H1 (cell line): ENCODE measurements at regions not wholly inside any gene's neighbourhood (a gene's known extent, or its start where the extent isn't known, plus 50 kb on each side); places are given as distances from the start of the nearest gene placed in this dataset.

Experiments used
- CTCF ChIA-PET: fragments of 300-600 bp; sonication (Branson Sonifier 250); formaldehyde crosslinking; loops from one replicate; lab custom pipeline; 2021; ENCODE audit not compliant: partially characterized antibody; lab: Charles Lee
- POLR2A ChIA-PET: fragments of 300-600 bp; sonication (Branson Sonifier 250); formaldehyde crosslinking; loops from one replicate; lab custom pipeline; 2021; ENCODE audit warnings: inconsistent platforms; ENCODE audit not compliant: partially characterized antibody; lab: Charles Lee
- DNase-seq, 2 experiments: peaks; one replicate each; pipeline versions ENCODE4 v3.0.0 to v3.0.0-alpha.2; 2010 to 2022; ENCODE audit warnings: low spot score in 2 of 2, low read depth in 1 of 2, mixed read lengths in 1 of 2
- FAIRE-seq: peaks from 2 replicates; lab custom pipeline; 2011; peaks lifted over from hg19 to GRCh38; lab: Jason Lieb, UNC
- H2AFZ ChIP-seq: 2 replicates; pipeline ENCODE4 v1.8.1; 2012; ENCODE audit warnings: low read length, inconsistent platforms
- H2AK5ac ChIP-seq: 2 replicates; pipeline ENCODE4 v1.6.1; 2013; ENCODE audit warnings: low read depth, low read length
- H2BK120ac ChIP-seq: replicated peaks from 2 replicates; pipeline ENCODE3; 2013; ENCODE audit warnings: low read depth, low read length, inconsistent platforms
- H2BK12ac ChIP-seq: 2 replicates; pipeline ENCODE4 v1.6.1; 2013; ENCODE audit warnings: low read depth, low read length
- H2BK15ac ChIP-seq: 2 replicates; pipeline ENCODE4 v1.6.1; 2013; ENCODE audit warnings: low read length
- H2BK20ac ChIP-seq: 2 replicates; pipeline ENCODE4 v1.6.1; 2013; ENCODE audit warnings: low read length
- H2BK5ac ChIP-seq: 2 replicates; pipeline ENCODE4 v1.6.1; 2013; ENCODE audit warnings: low read depth, low read length
- H3K14ac ChIP-seq: 2 replicates; pipeline ENCODE4 v1.6.1; 2013; ENCODE audit warnings: inconsistent platforms; ENCODE audit not compliant: insufficient read length
- H3K18ac ChIP-seq: 2 replicates; pipeline ENCODE4 v1.6.1; 2013; ENCODE audit warnings: low read length; ENCODE audit errors: extremely low read depth
- H3K23ac ChIP-seq: 2 replicates; pipeline ENCODE4 v1.6.1; 2013; ENCODE audit warnings: inconsistent platforms; ENCODE audit not compliant: insufficient read length
- H3K23me2 ChIP-seq: 2 replicates; pipeline ENCODE4 v1.6.1; 2013; ENCODE audit warnings: low read depth, low read length
- H3K27ac ChIP-seq: 2 replicates; pipeline ENCODE4 v1.6.1; 2011; ENCODE audit warnings: low read depth, low read length, inconsistent platforms
- H3K27me3 ChIP-seq, 4 experiments: replicated peaks in 1 of 4; 1 replicate in 1 of 4; 2 replicates in 3 of 4; pipeline versions ENCODE4 v1.6.1 to v1.8.1; 2011 to 2013; ENCODE audit warnings: low read length in 3 of 4, mild to moderate bottlenecking in 3 of 4, inconsistent platforms in 2 of 4, mixed read lengths in 2 of 4, moderate library complexity in 1 of 4; ENCODE audit not compliant: control insufficient read depth in 3 of 4, insufficient read depth in 3 of 4; ENCODE audit errors: extremely low read depth in 1 of 4
- H3K36me3 ChIP-seq, 4 experiments: 2 replicates each; pipeline versions ENCODE4 v1.6.1 to v1.8.1; 2011 to 2013; ENCODE audit warnings: mild to moderate bottlenecking in 4 of 4, low read length in 3 of 4, moderate library complexity in 2 of 4, control low read depth in 1 of 4, inconsistent platforms in 1 of 4; ENCODE audit not compliant: insufficient read depth in 4 of 4, control insufficient read depth in 2 of 4
- H3K4ac ChIP-seq: replicated peaks from 2 replicates; pipeline ENCODE3; 2013; ENCODE audit warnings: low read length, low read depth, mixed read lengths, inconsistent platforms; ENCODE audit not compliant: insufficient read length
- H3K4me1 ChIP-seq, 4 experiments: replicated peaks in 1 of 4; 1 replicate in 1 of 4; 2 replicates in 3 of 4; pipeline versions ENCODE4 v1.6.1 to v1.8.1; 2011 to 2013; ENCODE audit warnings: low read length in 3 of 4, inconsistent platforms in 2 of 4, mixed read lengths in 1 of 4; ENCODE audit not compliant: insufficient read depth in 4 of 4, control insufficient read depth in 3 of 4
- H3K4me2 ChIP-seq, 2 experiments: 2 replicates each; pipeline versions ENCODE4 v1.6.1 to v1.8.1; 2011 to 2013; ENCODE audit warnings: low read depth in 2 of 2, low read length in 2 of 2, control low read depth in 1 of 2, inconsistent platforms in 1 of 2, mild to moderate bottlenecking in 1 of 2; ENCODE audit not compliant: insufficient read depth in 1 of 2
- H3K4me3 ChIP-seq, 4 experiments: fragments of 200-600, 300-600 bp in 1 of 4; sonication (generic), shearing (Covaris generic), sonication (Bioruptor Twin) in 1 of 4; 2 replicates each; pipeline versions ENCODE4 v1.5.1 to v1.8.1; 2011 to 2016; ENCODE audit warnings: low read length in 4 of 4, low read depth in 3 of 4, control low read depth in 2 of 4, inconsistent platforms in 2 of 4, mild to moderate bottlenecking in 2 of 4, mixed read lengths in 1 of 4, moderate library complexity in 1 of 4; ENCODE audit not compliant: insufficient read depth in 2 of 4; ENCODE audit errors: extremely low read depth in 1 of 4
- H3K56ac ChIP-seq: replicated peaks from 2 replicates; pipeline ENCODE3; 2013; ENCODE audit warnings: low read depth, mild to moderate bottlenecking, mixed read lengths, low read length, inconsistent platforms; ENCODE audit not compliant: insufficient read length
- H3K79me1 ChIP-seq: 2 replicates; pipeline ENCODE4 v1.6.1; 2013; ENCODE audit warnings: low read depth, low read length, control low read depth
- H3K79me2 ChIP-seq, 2 experiments: 2 replicates each; pipeline versions ENCODE4 v1.6.1 to v1.8.1; 2012 to 2013; ENCODE audit warnings: low read length in 2 of 2, mild to moderate bottlenecking in 2 of 2, inconsistent platforms in 1 of 2; ENCODE audit not compliant: insufficient read depth in 2 of 2, control insufficient read depth in 1 of 2
- H3K9ac ChIP-seq, 4 experiments: replicated peaks in 1 of 4; 1 replicate in 1 of 4; 2 replicates in 3 of 4; pipeline versions ENCODE4 v1.6.1 to v1.8.1; 2011 to 2013; ENCODE audit warnings: low read depth in 3 of 4, low read length in 3 of 4, control low read depth in 2 of 4, mild to moderate bottlenecking in 2 of 4, moderate library complexity in 2 of 4, inconsistent platforms in 1 of 4; ENCODE audit errors: extremely low read depth in 1 of 4
- H3K9me3 ChIP-seq, 2 experiments: 2 replicates each; pipeline versions ENCODE4 v1.6.1 to v1.8.1; 2012 to 2013; ENCODE audit warnings: mild to moderate bottlenecking in 2 of 2, moderate library complexity in 2 of 2, control low read depth in 1 of 2, inconsistent platforms in 1 of 2, low read depth in 1 of 2, low read length in 1 of 2, mixed read lengths in 1 of 2; ENCODE audit not compliant: insufficient read depth in 2 of 2
- H4K20me1 ChIP-seq, 2 experiments: replicated peaks in 1 of 2; 2 replicates each; pipeline versions ENCODE3 to v1.8.1; 2011 to 2013; ENCODE audit warnings: inconsistent platforms in 2 of 2, low read length in 2 of 2, mild to moderate bottlenecking in 1 of 2; ENCODE audit not compliant: insufficient read depth in 2 of 2, control insufficient read depth in 1 of 2
- H4K5ac ChIP-seq: 2 replicates; pipeline ENCODE4 v1.6.1; 2013; ENCODE audit warnings: low read length, low read depth, mixed read lengths, inconsistent platforms; ENCODE audit not compliant: insufficient read length
- H4K8ac ChIP-seq: 2 replicates; pipeline ENCODE4 v1.8.0; 2013; ENCODE audit warnings: mild to moderate bottlenecking, moderate library complexity, low read length, inconsistent platforms; ENCODE audit not compliant: insufficient read depth; ENCODE audit errors: extremely low read depth
- H4K91ac ChIP-seq: replicated peaks from 2 replicates; pipeline ENCODE3; 2013; ENCODE audit warnings: low read length, mixed read lengths, inconsistent platforms; ENCODE audit not compliant: insufficient read length
- BACH1 ChIP-seq: IDR thresholded peaks from 2 replicates; pipeline ENCODE4 v1.6.1; 2012; ENCODE audit warnings: low read length, improper control_type of control experiment
- BCL11A ChIP-seq, 2 experiments: IDR thresholded peaks; one replicate each; pipeline ENCODE4 v1.6.1; 2011; ENCODE audit warnings: low read depth in 2 of 2, low read length in 2 of 2, mild to moderate bottlenecking in 2 of 2
- CBX5 ChIP-seq: fragments of 300-800, 300-1000 bp; sonication (generic); IDR thresholded peaks from 2 replicates; pipeline ENCODE4 v1.7.1; 2016; ENCODE audit warnings: antibody characterized with exemption, low read length, low read depth
- CREB1 ChIP-seq: IDR thresholded peaks from 2 replicates; pipeline ENCODE4 v1.6.1; 2012; ENCODE audit warnings: inconsistent platforms
- MAX ChIP-seq: IDR thresholded peaks from 2 replicates; pipeline ENCODE4 v1.6.1; 2012; ENCODE audit warnings: inconsistent platforms
- SIN3A ChIP-seq, 2 experiments: IDR thresholded peaks in 1 of 2; conservative IDR thresholded peaks in 1 of 2; 2 replicates each; pipeline ENCODE4 v1.6.1; 2011 to 2012; ENCODE audit warnings: low read length in 2 of 2, improper control_type of control experiment in 1 of 2, low read depth in 1 of 2, mild to moderate bottlenecking in 1 of 2
- SP4 ChIP-seq: IDR thresholded peaks from 2 replicates; pipeline ENCODE4 v1.6.1; 2012; ENCODE audit warnings: low read length, inconsistent platforms
- SRF ChIP-seq: IDR thresholded peaks from 2 replicates; pipeline ENCODE4 v1.6.1; 2011; ENCODE audit warnings: mild to moderate bottlenecking, low read depth, low read length, moderate library complexity
- TCF12 ChIP-seq: IDR thresholded peaks from 2 replicates; pipeline ENCODE4 v1.6.1; 2011; ENCODE audit warnings: low read depth, mild to moderate bottlenecking, low read length
- WGBS, 2 experiments: shearing (Covaris generic) in 1 of 2; methylation state at CpG; one replicate each; pipeline versions ENCODE4 v1.1.6 to v1.1.7; 2013 to 2015; ENCODE audit warnings: low lambda C conversion rate in 2 of 2, mixed read lengths in 2 of 2, inconsistent platforms in 1 of 2, low coverage in 1 of 2, missing lambda C conversion rate in 1 of 2; ENCODE audit not compliant: insufficient replicate concordance in 2 of 2, insufficient coverage in 1 of 2, insufficient read length in 1 of 2; ENCODE audit errors: extremely low coverage in 1 of 2, missing lambda C conversion rate in 1 of 2; 5-methylcytosine and 5-hydroxymethylcytosine counted together
- TF ChIP-seq, protein P1 (sequence below): IDR thresholded peaks from 2 replicates; pipeline ENCODE4 v1.6.1; 2012; ENCODE audit warnings: low read length, inconsistent platforms

DNA sequence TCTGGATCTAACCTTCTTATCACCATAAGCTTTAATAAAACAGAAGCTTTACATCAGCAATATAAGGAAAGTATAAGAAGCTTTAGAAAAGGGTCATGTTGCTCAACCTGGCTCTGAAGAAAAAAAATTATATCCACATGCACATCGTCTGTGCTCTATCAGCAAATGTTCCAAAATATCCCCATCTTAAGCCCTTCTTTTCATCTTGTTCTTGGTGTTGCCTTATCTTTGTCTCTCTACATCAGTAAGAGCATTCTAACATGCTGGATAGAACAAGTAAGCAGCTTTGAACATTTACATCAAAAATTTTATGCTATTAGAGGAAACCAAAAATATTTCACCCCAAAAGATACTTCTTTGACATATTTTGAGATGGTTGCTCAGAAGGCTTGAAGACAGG, 157.8 kb upstream of the SNX7 start:
- Histone ChIP-seq H3K79me1 (no peaks in the 10 kb centered on the region), H3K4me1 (peaks cover 0 to 9% (median 1%) of the 10 kb centered on the region in 4 experiments; a peak in 2 of 7 replicates), H4K8ac (no peak overlapping the region), H4K5ac (peak overlapping the region; percentile 40), H4K20me1 (no peaks in the 10 kb centered on the region), H3K9me3 (peaks cover 0 to 9% of the 10 kb centered on the region in 2 experiments; a peak in 1 of 4 replicates), H3K23me2 (no peaks in the 10 kb centered on the region; the same call in 1 of the 2 replicates), H2AFZ (no peak overlapping the region), H3K27ac (no peak overlapping the region), H2AK5ac (no peak overlapping the region), H3K79me2 (no peaks in the 10 kb centered on the region), H3K56ac (no peak overlapping the region), H3K27me3 (no peaks in the 10 kb centered on the region), H3K9ac (no peak overlapping the region), H2BK20ac (no peak overlapping the region), H3K36me3 (peaks cover 0 to 3% (median 0%) of the 10 kb centered on the region in 4 experiments; a peak in 1 of 8 replicates), H3K18ac (peak overlapping the region; percentile 42; the same call in 1 of the 2 replicates), H4K91ac (peak overlapping the region; percentile 33), H2BK120ac (peak overlapping the region; percentile 43), H3K4ac (no peak overlapping the region), H3K14ac (no peak overlapping the region), H3K4me3 (no peak overlapping the region), H3K23ac (no peak overlapping the region), H3K4me2 (no peak overlapping the region), H2BK5ac (peak overlapping the region; percentile 50; the same call in 1 of the 2 replicates), H2BK15ac (no peak overlapping the region), H2BK12ac (no peak overlapping the region)
- FAIRE-seq (no peak), DNase-seq (no peak)
- ChIA-PET CTCF (interaction anchor here (0.6 to 0.9 kb wide), 5 partner anchors 9 to 400 kb away, joined by 3 to 4 read pairs (median 3); no protein-coding TSS in a partner anchor), POLR2A (no interaction called here)
- WGBS, 2 experiments = 82% methylated on average over 1 of the region's 1 CpG; no CpG with 5 or more reads in 1 of the 2 experiments
- no peak for TF ChIP-seq BCL11A (IDR thresholded peaks at IDR 0.05; ENCODE audit: low read depth in 2 of 2, low read length in 2 of 2)
- no peak for TF ChIP-seq BACH1
- no peak for TF ChIP-seq TCF12
- no peak for TF ChIP-seq CREB1
- TF ChIP-seq, protein P1, sequence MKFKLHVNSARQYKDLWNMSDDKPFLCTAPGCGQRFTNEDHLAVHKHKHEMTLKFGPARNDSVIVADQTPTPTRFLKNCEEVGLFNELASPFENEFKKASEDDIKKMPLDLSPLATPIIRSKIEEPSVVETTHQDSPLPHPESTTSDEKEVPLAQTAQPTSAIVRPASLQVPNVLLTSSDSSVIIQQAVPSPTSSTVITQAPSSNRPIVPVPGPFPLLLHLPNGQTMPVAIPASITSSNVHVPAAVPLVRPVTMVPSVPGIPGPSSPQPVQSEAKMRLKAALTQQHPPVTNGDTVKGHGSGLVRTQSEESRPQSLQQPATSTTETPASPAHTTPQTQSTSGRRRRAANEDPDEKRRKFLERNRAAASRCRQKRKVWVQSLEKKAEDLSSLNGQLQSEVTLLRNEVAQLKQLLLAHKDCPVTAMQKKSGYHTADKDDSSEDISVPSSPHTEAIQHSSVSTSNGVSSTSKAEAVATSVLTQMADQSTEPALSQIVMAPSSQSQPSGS = no peak
- TF ChIP-seq SIN3A (conservative IDR thresholded peaks at IDR 0.05 in 1 of 2, IDR thresholded peaks at IDR 0.05 in 1 of 2; ENCODE audit: low read depth in 1 of 2, low read length in 2 of 2) = no peak
- no peak for TF ChIP-seq CBX5
- no peak for TF ChIP-seq MAX
- TF ChIP-seq SRF = no peak
- TF ChIP-seq SP4 = no peak
